ENCODE measurements at regions not wholly inside any gene's neighbourhood (a gene's known extent, or its start where the extent isn't known, plus 50 kb on each side); places are given as distances from the start of the nearest gene placed in this dataset.

- H3K36me3 Mint-ChIP-seq (ENCODE audit: low read depth, unreplicated experiment) = no peaks in the 10 kb centered on the region
- H3K4me3 Mint-ChIP-seq (ENCODE audit: unreplicated experiment) = no peak overlapping the region
- H3K27ac Mint-ChIP-seq (ENCODE audit: unreplicated experiment) = no peak overlapping the region
- H3K9me3 Mint-ChIP-seq (ENCODE audit: unreplicated experiment) = no peaks in the 10 kb centered on the region
- TF ChIP-seq CTCF (IDR thresholded peaks at IDR 0.05; ENCODE audit: unreplicated experiment) = no peak
- no peak for DNase-seq (ENCODE audit: low spot score)
- H3K4me1 Mint-ChIP-seq (ENCODE audit: unreplicated experiment) = no peaks in the 10 kb centered on the region
- no peaks in the 10 kb centered on the region for H3K27me3 Mint-ChIP-seq (ENCODE audit: unreplicated experiment)
Observed at GRCh38 chr1:219379691-219380090, 206.0 kb downstream of the LYPLAL1 start.

GRCh38 chr1:219374636-219375035, 201.0 kb downstream of the LYPLAL1 start:
- Mint-ChIP-seq H3K4me1 (ENCODE audit: unreplicated experiment) (no peaks in the 10 kb centered on the region), H3K27ac (ENCODE audit: unreplicated experiment) (no peak overlapping the region), H3K9me3 (ENCODE audit: unreplicated experiment) (no peaks in the 10 kb centered on the region), H3K27me3 (ENCODE audit: unreplicated experiment) (no peaks in the 10 kb centered on the region), H3K36me3 (ENCODE audit: low read depth, unreplicated experiment) (no peaks in the 10 kb centered on the region), H3K4me3 (ENCODE audit: unreplicated experiment) (no peak overlapping the region)
- no peak for TF ChIP-seq CTCF (IDR thresholded peaks at IDR 0.05; ENCODE audit: unreplicated experiment)
- no peak for DNase-seq (ENCODE audit: low spot score)

- H3K27ac Mint-ChIP-seq (ENCODE audit: unreplicated experiment) = no peak overlapping the region
Observed at GRCh38 chr1:219374046-219374566, 200.4 kb downstream of the LYPLAL1 start.

GRCh38 chr1:219373616-219373935, 199.9 kb downstream of the LYPLAL1 start:
- H3K9me3 Mint-ChIP-seq (ENCODE audit: unreplicated experiment) = no peaks in the 10 kb centered on the region
- no peaks in the 10 kb centered on the region for H3K4me1 Mint-ChIP-seq (ENCODE audit: unreplicated experiment)
- no peaks in the 10 kb centered on the region for H3K27me3 Mint-ChIP-seq (ENCODE audit: unreplicated experiment)
- H3K36me3 Mint-ChIP-seq (ENCODE audit: low read depth, unreplicated experiment) = no peaks in the 10 kb centered on the region
- no peak overlapping the region for H3K27ac Mint-ChIP-seq (ENCODE audit: unreplicated experiment)
- DNase-seq (ENCODE audit: low spot score) = no peak
- TF ChIP-seq CTCF (IDR thresholded peaks at IDR 0.05; ENCODE audit: unreplicated experiment) = no peak
- no peak overlapping the region for H3K4me3 Mint-ChIP-seq (ENCODE audit: unreplicated experiment)

More at GRCh38 chr1:219374046-219374566, 200.4 kb downstream of the LYPLAL1 start:
- no peak overlapping the region for H3K4me3 Mint-ChIP-seq (ENCODE audit: unreplicated experiment)
- H3K9me3 Mint-ChIP-seq (ENCODE audit: unreplicated experiment) = no peaks in the 10 kb centered on the region
- H3K36me3 Mint-ChIP-seq (ENCODE audit: low read depth, unreplicated experiment) = no peaks in the 10 kb centered on the region
- no peak for DNase-seq (ENCODE audit: low spot score)
- no peaks in the 10 kb centered on the region for H3K4me1 Mint-ChIP-seq (ENCODE audit: unreplicated experiment)
- no peaks in the 10 kb centered on the region for H3K27me3 Mint-ChIP-seq (ENCODE audit: unreplicated experiment)
- TF ChIP-seq CTCF (IDR thresholded peaks at IDR 0.05; ENCODE audit: unreplicated experiment) = no peak

GRCh38 chr1:219372916-219373615, 199.4 kb downstream of the LYPLAL1 start:
- no peak for DNase-seq (ENCODE audit: low spot score)
- H3K4me3 Mint-ChIP-seq (ENCODE audit: unreplicated experiment) = no peak overlapping the region
- no peak overlapping the region for H3K27ac Mint-ChIP-seq (ENCODE audit: unreplicated experiment)
- TF ChIP-seq CTCF (IDR thresholded peaks at IDR 0.05; ENCODE audit: unreplicated experiment) = no peak
- H3K36me3 Mint-ChIP-seq (ENCODE audit: low read depth, unreplicated experiment) = no peaks in the 10 kb centered on the region
- H3K9me3 Mint-ChIP-seq (ENCODE audit: unreplicated experiment) = no peaks in the 10 kb centered on the region
- no peaks in the 10 kb centered on the region for H3K4me1 Mint-ChIP-seq (ENCODE audit: unreplicated experiment)
- no peaks in the 10 kb centered on the region for H3K27me3 Mint-ChIP-seq (ENCODE audit: unreplicated experiment)

Data from endothelial cell (in vitro differentiated cells).